Vagina (tissue), 2 donors: ENCODE measurements at regions not wholly inside any gene's neighbourhood (a gene's known extent, or its start where the extent isn't known, plus 50 kb on each side); places are given as distances from the start of the nearest gene placed in this dataset.

Experiments used
- POLR2A ChIP-seq, 2 donors: fragments of 450-650 bp; IDR thresholded peaks; one replicate each; pipeline ENCODE4 v1.6.1; 2017; ENCODE audit warnings: antibody characterized with exemption in 2 of 2, mild to moderate bottlenecking in 2 of 2, moderate library complexity in 2 of 2
- POLR2AphosphoS5 ChIP-seq, 2 donors: sonication (generic); formaldehyde crosslinking; IDR thresholded peaks; one replicate each; pipeline ENCODE4 v1.9.0; 2017; ENCODE audit warnings: antibody characterized with exemption in 2 of 2, mild to moderate bottlenecking in 2 of 2, low read depth in 1 of 2; ENCODE audit not compliant: insufficient read depth in 1 of 2
- TF ChIP-seq, protein P1 (sequence below), 3 experiments: fragments of 450-650 bp in 2 of 3; fragments of 200-600 bp in 1 of 3; sonication (generic) in 1 of 3; IDR thresholded peaks; one replicate each; pipeline ENCODE4 v1.5.1; 2017 to 2019; ENCODE audit warnings: antibody characterized with exemption in 3 of 3, mild to moderate bottlenecking in 2 of 3, moderate library complexity in 2 of 3

DNA sequence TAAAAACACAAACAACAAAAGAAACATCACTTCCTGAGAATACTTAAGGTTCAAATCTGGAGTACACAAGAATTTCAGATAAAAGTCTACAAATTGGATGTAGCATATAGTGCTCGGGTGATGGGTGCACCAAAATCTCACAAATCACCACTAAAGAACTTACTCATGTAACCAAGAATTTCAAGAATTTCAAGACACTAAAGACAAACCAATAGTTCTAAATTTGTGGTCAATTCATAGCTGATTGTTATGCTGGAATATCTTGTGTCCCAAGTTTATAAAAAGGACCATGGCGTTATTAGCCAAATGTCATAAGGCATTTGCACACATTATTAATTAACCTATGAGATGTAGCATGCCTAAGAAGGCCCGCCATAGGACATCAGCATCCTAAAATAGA is 1204.1 kb upstream of the AUTS2 start:
- TF ChIP-seq, protein P1, sequence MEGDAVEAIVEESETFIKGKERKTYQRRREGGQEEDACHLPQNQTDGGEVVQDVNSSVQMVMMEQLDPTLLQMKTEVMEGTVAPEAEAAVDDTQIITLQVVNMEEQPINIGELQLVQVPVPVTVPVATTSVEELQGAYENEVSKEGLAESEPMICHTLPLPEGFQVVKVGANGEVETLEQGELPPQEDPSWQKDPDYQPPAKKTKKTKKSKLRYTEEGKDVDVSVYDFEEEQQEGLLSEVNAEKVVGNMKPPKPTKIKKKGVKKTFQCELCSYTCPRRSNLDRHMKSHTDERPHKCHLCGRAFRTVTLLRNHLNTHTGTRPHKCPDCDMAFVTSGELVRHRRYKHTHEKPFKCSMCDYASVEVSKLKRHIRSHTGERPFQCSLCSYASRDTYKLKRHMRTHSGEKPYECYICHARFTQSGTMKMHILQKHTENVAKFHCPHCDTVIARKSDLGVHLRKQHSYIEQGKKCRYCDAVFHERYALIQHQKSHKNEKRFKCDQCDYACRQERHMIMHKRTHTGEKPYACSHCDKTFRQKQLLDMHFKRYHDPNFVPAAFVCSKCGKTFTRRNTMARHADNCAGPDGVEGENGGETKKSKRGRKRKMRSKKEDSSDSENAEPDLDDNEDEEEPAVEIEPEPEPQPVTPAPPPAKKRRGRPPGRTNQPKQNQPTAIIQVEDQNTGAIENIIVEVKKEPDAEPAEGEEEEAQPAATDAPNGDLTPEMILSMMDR (IDR thresholded peaks at IDR 0.05): no peak
- TF ChIP-seq POLR2A (IDR thresholded peaks at IDR 0.05) (no peak), POLR2AphosphoS5 (IDR thresholded peaks at IDR 0.05; ENCODE audit: insufficient read depth in 1 of 2, low read depth in 1 of 2) (no peak)
